ENCODE measurements at regions not wholly inside any gene's neighbourhood (a gene's known extent, or its start where the extent isn't known, plus 50 kb on each side); places are given as distances from the start of the nearest gene placed in this dataset.

DNA sequence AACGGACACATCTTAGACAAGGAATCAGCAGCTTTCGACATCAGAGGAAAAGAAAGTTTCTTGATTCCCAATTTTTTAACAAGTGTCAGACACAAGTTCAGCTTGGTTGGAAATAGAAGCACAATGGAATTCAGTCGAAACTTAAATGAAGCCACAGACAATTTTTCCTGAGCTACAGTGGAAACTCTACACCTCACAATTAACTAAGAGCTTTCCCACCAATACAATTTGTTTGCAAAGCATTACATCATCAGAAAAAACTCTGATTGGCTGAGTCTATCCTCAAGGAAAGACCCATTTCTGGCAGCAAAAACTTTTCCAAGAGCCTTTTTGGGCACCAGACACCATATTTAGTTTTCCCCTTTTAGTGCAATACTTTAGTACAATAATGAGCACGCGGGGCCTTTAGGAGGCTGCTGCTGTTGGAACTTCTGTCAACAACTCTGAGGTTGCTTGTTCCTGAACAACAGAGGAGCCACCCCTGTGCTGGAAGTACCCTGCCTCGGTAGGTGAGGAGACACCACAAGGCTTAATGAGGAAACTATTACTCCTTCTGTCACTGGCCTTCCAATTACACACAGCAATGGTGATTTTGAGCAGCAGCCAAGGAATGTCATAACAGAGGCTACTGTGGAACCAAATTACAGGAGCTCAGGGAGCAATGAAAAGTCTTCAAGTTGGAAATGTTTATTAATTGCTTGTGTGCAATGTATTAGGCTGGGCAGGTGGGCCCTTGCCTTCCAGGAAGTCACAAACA is 61.9 kb upstream of the BARX2 start (continued):
- TF ChIP-seq RNF2 (IDR thresholded peaks at IDR 0.05; ENCODE audit: borderline replicate concordance, low read depth, low read length, missing control alignments, poor library complexity, severe bottlenecking), result no peak
- TF ChIP-seq ZNF274 (IDR thresholded peaks at IDR 0.05; ENCODE audit: borderline replicate concordance, extremely low read depth, low read length), result no peak

Measured in H1 (cell line).